ENCODE measurements at regions not wholly inside any gene's neighbourhood (a gene's known extent, or its start where the extent isn't known, plus 50 kb on each side); places are given as distances from the start of the nearest gene placed in this dataset.

DNA sequence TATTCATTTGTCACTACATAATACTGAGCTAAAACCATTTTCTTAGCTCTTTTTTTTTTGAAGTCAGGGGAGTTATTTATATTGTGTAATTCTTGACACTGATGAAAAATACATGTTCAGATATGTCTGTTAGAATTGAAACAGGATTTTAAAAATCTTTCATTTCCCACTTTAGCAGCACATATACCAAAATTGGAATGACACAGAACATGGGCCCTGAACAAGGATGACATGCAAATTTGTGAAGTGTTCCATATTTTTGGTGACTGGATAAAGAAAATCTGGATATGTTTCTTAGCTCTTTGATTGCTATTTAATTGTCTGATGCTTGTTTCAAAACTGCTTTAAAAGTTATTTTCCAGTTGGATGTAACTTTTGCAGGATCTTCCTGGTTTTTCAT is 1963.9 kb upstream of the LRRTM1 start:
- TF ChIP-seq, protein P1, sequence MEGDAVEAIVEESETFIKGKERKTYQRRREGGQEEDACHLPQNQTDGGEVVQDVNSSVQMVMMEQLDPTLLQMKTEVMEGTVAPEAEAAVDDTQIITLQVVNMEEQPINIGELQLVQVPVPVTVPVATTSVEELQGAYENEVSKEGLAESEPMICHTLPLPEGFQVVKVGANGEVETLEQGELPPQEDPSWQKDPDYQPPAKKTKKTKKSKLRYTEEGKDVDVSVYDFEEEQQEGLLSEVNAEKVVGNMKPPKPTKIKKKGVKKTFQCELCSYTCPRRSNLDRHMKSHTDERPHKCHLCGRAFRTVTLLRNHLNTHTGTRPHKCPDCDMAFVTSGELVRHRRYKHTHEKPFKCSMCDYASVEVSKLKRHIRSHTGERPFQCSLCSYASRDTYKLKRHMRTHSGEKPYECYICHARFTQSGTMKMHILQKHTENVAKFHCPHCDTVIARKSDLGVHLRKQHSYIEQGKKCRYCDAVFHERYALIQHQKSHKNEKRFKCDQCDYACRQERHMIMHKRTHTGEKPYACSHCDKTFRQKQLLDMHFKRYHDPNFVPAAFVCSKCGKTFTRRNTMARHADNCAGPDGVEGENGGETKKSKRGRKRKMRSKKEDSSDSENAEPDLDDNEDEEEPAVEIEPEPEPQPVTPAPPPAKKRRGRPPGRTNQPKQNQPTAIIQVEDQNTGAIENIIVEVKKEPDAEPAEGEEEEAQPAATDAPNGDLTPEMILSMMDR (IDR thresholded peaks at IDR 0.05): no peak
- TF ChIP-seq POLR2A (IDR thresholded peaks at IDR 0.05) (no peak), POLR2AphosphoS5 (IDR thresholded peaks at IDR 0.05) (no peak)

Measured in breast epithelium (tissue), 3 donors.